ENCODE measurements at regions not wholly inside any gene's neighbourhood (a gene's known extent, or its start where the extent isn't known, plus 50 kb on each side); places are given as distances from the start of the nearest gene placed in this dataset.

- TF ChIP-seq CTCF (IDR thresholded peaks at IDR 0.05; ENCODE audit: extremely low read depth, missing control alignments) = no peak
- DNase-seq (ENCODE audit: low spot score) = no peak
Observed at GRCh38 chr13:64234255-64234654, 2818.6 kb upstream of the PCDH20 start.

DNA sequence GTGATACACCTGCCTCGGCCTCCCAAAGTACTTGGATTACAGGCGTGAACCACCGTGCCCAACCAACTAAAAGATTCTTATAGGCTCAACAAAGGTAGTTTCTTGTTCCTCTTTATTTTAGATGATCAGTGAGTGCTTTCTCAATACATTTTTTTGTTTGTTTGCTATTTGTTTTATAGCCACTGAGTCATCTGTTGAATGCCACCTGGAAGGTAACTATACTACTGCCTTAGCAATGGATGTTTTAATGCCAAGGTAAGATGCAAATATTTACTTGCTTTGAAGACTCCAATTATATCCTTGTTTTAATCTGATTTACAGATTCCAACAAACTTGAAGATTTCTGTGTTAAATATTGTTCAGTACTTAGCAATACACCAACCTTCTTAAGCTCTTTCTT lies 2807.4 kb upstream of the PCDH20 start:
- DNase-seq (ENCODE audit: low spot score) = no peak
- TF ChIP-seq CTCF (IDR thresholded peaks at IDR 0.05; ENCODE audit: extremely low read depth, missing control alignments) = no peak

DNA sequence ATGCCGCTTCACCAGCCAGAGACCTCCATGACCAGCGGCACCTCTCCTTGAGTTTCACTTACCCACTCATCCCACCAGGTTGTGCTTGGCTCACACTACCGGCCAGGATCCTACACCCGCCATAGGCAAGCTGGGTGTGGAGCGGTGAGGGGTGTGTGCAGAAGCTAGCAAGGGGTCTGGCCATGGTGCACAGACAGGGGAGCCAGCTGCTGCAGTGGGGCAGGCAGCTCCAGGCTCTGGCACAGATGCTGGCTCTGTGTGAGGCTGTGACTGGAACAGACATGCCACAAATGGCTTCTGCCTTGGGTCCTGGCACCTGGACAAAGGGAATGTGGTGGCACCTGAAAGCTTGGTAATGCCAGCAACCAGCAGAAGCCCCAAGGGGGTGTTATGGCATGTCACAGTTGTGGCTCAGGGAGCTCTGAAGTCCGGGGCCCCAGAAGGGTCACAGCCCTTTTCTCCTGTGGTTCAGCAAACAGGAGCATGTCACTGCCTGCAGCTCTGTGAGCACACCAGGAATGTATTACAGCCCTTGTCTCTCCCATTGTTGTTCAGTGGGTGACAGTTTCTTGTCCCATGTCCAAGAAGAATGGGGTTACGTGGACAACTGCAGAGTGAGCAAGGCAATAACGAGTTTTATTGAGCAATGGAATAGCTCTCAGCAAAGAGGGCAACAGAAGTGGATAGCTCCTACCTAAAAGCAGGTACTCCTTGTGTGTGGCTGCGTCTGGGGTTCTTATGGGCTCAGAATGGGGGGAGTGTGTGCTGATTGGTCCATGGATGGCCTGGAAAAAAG lies 2791.0 kb upstream of the PCDH20 start:
- no peak for DNase-seq (ENCODE audit: low spot score)
- no peak for TF ChIP-seq CTCF (IDR thresholded peaks at IDR 0.05; ENCODE audit: extremely low read depth, missing control alignments)

- TF ChIP-seq CTCF (IDR thresholded peaks at IDR 0.05; ENCODE audit: extremely low read depth, missing control alignments) = no peak
Observed at GRCh38 chr13:64202517-64202916, 2786.9 kb upstream of the PCDH20 start.

DNA sequence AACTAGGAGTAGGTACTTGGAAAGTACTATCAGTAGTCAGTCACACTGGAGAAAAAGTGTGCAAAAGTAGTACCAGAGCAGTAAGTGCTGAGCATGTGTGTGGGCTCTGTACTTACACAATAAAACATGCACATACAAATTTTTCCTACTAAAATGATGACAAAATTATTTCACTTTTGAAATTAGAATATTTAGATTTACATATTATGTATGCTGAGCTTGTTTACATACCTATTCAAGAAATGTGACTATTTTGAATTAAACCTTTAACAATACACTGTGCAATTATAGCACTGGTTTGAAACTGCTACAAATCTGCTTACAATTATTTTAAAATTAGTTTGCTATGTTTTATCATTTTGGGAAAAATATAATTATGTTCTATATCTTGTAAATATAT lies 2781.6 kb upstream of the PCDH20 start:
- no peak for TF ChIP-seq CTCF (IDR thresholded peaks at IDR 0.05; ENCODE audit: extremely low read depth, missing control alignments)
- DNase-seq (ENCODE audit: low spot score) = no peak

More at GRCh38 chr13:64202517-64202916, 2786.9 kb upstream of the PCDH20 start:
- no peak for DNase-seq (ENCODE audit: low spot score)

DNA sequence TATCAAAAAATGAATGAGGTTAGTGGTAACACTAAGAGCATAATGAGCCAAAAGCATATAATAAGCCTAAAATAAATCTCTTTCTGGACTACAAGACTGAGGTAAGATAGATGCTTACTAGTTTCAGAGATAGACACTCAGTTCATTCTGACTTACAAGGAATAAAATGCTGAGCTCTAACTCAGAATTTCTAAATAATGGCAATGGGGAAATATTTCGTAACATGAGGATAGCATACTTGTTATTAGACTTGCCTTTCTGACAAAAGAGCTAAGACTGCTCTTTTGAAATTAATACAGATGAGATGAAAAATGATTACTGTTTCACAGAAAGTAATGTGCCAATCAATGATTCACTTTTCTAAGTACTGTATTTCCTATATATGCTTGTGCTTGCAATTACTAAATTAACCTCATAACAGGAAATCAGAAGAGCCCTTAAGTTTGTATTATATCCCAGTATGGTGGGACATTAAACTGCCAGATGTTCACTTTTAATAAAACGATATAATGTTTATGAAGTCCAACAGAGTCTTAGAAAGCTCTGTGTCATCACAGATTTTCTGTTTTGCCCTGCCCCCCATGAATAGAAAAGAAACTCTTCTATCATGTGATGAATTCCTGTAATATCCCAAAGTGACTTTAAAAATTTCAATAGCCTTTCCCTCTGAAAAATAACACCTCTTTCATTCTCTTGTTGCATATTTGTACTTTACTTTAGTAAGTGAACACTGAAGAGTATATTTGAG lies 2771.0 kb upstream of the PCDH20 start:
- TF ChIP-seq CTCF (IDR thresholded peaks at IDR 0.05; ENCODE audit: extremely low read depth, missing control alignments) = no peak
- no peak for DNase-seq (ENCODE audit: low spot score)

GRCh38 chr13:64186071-64186470 lies 2770.4 kb upstream of the PCDH20 start:
- no peak for TF ChIP-seq CTCF (IDR thresholded peaks at IDR 0.05; ENCODE audit: extremely low read depth, missing control alignments)
- DNase-seq (ENCODE audit: low spot score) = no peak
